ENCODE measurements at regions not wholly inside any gene's neighbourhood (a gene's known extent, or its start where the extent isn't known, plus 50 kb on each side); places are given as distances from the start of the nearest gene placed in this dataset.

DNA sequence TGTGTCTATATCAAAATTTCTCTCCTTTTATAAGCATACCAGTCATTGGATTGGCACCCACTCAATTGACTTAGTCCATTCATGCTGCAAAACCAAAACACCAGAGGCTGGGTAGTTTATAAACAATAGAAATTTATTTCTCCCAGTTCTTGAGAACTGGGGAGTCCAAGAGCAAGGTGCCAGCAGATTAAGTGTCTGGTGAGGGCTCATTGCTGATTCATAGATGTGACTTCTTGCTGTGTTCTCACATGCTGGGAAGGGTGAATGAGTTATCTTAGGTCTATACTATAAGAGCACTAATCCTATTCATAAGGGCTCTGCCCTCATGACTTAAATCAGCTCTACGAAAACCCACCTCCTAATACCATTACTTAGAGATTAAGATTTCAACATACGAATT lies 501.4 kb downstream of the EPM2A start:
- no peak for DNase-seq (ENCODE audit: low read depth, low spot score)

GRCh38 chr6:145235207-145235606 lies 500.1 kb downstream of the EPM2A start:
- no peak for DNase-seq (ENCODE audit: low read depth, low spot score)

- no peak for DNase-seq (ENCODE audit: low read depth, low spot score)
Observed at GRCh38 chr6:145238787-145239186, 496.5 kb downstream of the EPM2A start.

GRCh38 chr6:145241039-145241438 lies 494.3 kb downstream of the EPM2A start:
- no peak for DNase-seq (ENCODE audit: low read depth, low spot score)

- DNase-seq (ENCODE audit: low read depth, low spot score): no peak
Observed at GRCh38 chr6:145241721-145242120, 493.6 kb downstream of the EPM2A start.

DNA sequence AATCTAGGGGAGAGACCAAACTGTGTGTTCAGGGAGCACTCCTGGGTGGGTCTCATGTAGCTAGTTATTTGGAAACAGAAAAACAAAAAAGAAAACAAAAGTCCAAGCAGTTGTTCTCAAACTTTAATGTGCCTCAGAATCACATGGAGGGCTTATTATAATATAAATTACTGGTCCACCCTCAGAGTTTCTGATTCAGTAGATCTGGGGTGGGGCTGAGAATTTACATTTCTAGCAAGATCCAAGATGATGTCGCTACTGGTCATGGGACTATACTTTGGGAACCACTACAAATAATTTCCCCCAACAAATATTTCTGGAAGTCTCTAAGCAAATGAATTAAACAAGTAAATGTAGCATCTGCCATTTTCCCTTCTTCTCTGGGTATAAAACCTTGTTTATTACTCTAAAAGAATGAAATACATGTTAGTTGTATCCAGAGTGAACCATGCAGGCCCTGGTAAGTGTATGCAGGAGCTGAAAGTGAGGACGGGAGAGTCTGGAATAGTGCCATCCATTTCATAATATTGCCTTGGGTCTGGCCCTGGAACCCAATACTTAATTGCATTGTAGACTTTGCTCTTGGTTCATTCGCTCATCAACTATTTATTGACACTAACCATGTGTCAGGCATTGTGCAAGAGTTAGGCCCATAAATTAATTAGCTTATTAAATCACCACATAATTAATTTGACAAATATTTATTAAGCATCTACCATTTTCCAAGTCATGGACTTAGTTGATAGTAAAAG lies 490.8 kb downstream of the EPM2A start:
- no peak for DNase-seq (ENCODE audit: low read depth, low spot score)

DNA sequence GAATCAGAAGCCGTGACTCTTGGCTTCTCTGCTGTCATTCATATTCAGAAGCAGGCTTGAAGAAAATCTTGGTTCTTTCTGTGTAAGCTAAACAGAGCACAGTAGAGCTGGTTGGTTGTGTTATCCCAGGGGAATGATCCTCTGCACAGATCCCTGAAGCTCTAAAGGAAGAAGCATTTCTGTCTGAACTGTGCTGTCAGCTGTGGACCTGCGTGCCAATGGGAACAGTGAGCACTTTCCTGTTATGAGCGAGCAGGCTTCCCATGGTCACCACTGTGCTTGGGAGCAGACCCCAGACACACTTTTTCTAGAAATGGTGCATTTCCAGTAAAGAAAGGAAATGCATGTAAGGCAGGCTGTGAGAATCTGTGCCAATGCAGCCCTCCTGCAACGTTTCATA lies 490.2 kb downstream of the EPM2A start:
- no peak for DNase-seq (ENCODE audit: low read depth, low spot score)

- DNase-seq (ENCODE audit: low read depth, low spot score): peak; percentile 31
Observed at GRCh38 chr6:145247692-145248419, 487.5 kb downstream of the EPM2A start.

DNA sequence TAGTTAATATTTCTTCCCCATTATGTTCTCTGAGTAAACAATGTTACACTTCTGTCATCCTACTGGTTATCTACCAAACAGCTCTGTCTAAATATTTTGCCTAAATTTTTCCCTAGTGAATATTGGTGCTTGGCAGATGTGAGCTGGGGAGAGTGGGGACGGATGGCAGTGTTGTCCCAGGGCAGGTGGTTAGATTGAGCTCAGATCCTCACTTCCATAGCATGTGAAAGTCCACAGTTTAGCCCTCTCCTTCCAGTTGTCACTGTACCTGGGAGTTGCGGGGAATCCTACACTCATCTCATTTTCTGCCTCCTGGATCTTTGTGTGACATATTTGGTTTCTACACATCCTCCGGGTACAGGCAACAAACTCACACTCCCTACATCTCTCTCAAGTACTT lies 484.9 kb downstream of the EPM2A start:
- DNase-seq (ENCODE audit: low read depth, low spot score): no peak

GRCh38 chr6:145252737-145253136 lies 482.6 kb downstream of the EPM2A start:
- no peak for DNase-seq (ENCODE audit: low read depth, low spot score)

- no peak for DNase-seq (ENCODE audit: low read depth, low spot score)
Observed at GRCh38 chr6:145254649-145255401, 480.5 kb downstream of the EPM2A start.

- no peak for DNase-seq (ENCODE audit: low read depth, low spot score)
Observed at GRCh38 chr6:145257704-145258103, 477.6 kb downstream of the EPM2A start.

DNA sequence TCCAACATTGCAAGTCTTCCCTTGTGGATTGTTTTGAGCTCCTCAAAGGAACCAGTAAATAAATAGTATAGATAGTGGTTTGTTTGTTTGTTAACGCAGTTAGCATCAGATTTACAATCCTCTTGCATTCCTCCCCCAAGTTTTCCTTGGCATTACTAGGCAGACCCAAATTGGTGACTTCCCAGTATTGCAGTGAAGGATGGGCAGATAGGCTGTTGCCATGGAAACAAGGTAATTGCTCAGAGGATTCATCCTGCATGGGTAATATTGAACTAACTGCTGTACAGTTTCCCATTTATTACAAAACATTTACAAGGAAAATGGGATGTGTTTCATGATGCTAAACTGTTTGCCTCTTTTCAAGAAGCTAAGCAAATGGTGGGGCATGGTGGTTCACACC lies 477.2 kb downstream of the EPM2A start:
- DNase-seq (ENCODE audit: low read depth, low spot score): no peak

GRCh38 chr6:145260484-145261175 lies 474.7 kb downstream of the EPM2A start:
- DNase-seq (ENCODE audit: low read depth, low spot score): no peak

- DNase-seq (ENCODE audit: low read depth, low spot score): no peak
Observed at GRCh38 chr6:145261758-145262157, 473.6 kb downstream of the EPM2A start.

- no peak for DNase-seq (ENCODE audit: low read depth, low spot score)
Observed at GRCh38 chr6:145262771-145263170, 472.5 kb downstream of the EPM2A start.

GRCh38 chr6:145263778-145264211 lies 471.5 kb downstream of the EPM2A start:
- no peak for DNase-seq (ENCODE audit: low read depth, low spot score)

DNA sequence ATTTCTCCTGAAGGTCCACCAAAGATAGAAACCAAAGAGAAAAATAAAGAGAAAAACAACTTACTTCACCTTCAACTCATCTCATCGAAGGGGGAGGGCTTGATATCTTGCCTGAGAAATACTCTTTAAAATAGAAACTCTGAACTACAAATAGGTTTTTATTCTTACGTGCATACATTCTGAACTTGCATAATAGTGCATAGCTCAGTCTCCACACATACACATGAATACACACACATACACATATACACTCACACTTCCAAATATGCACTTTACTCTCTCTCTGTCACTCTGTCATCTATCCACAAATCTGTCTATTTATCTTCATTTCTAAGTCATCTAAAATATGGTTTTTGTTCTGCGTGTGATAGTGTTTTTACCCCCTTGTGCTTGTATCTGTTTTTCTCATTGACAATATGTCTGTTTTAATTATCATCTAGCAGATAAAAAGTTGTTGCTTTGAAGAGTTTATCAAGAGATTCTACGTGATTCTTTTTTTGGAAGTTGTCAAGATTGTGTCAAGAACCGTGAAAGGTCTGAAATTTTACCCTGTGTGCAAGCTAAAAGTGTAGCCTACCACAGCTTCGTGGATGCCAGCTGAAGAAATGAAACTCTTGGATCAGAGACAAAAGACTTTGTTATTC lies 468.8 kb downstream of the EPM2A start:
- no peak for DNase-seq (ENCODE audit: low read depth, low spot score)

- DNase-seq (ENCODE audit: low read depth, low spot score): no peak
Observed at GRCh38 chr6:145267076-145267867, 468.0 kb downstream of the EPM2A start.

DNA sequence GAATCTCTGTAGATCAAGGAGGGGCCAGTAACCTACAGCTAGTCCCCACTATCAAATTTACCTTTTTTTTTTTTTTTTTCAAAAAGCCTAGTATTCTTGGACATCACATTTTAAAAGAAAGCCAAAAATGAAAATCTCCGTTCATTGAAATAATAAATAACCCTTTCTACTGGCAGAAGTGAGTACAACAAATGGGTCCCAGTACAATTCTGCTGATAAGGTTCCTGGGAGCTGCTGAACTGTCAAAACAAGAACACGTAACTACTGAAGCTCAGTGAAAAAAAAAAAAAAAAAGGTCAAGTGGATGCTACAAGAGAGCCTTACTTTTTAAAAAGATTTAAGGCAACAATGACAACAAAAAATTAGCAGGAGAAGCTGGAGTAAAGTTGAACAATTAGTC lies 464.9 kb downstream of the EPM2A start:
- DNase-seq (ENCODE audit: low read depth, low spot score): no peak

- no peak for DNase-seq (ENCODE audit: low read depth, low spot score)
Observed at GRCh38 chr6:145271040-145271439, 464.3 kb downstream of the EPM2A start.

Measured in smooth muscle cell of the brain vasculature (primary cell).